ENCODE measurements at regions not wholly inside any gene's neighbourhood (a gene's known extent, or its start where the extent isn't known, plus 50 kb on each side); places are given as distances from the start of the nearest gene placed in this dataset.

GRCh38 chr6:67458265-67458664, 1176.8 kb upstream of the ADGRB3 start:
- TF ChIP-seq CTCF (conservative IDR thresholded peaks at IDR 0.05; ENCODE audit: low read depth, low read length), result no peak
- TF ChIP-seq EZH2 (IDR thresholded peaks at IDR 0.05; ENCODE audit: low read length, unreplicated experiment), result no peak
- TF ChIP-seq EZH2phosphoT487 (IDR thresholded peaks at IDR 0.05; ENCODE audit: borderline replicate concordance, low read length), result no peak
